DOHH2 (cell line): ENCODE measurements at regions not wholly inside any gene's neighbourhood (a gene's known extent, or its start where the extent isn't known, plus 50 kb on each side); places are given as distances from the start of the nearest gene placed in this dataset.

ENCODE experiments used
- H3F3A ChIP-seq: fragments of 200-600 bp; sonication (generic), shearing (Covaris generic); 2 replicates; pipeline ENCODE4 v1.6.0; 2016; ENCODE audit warnings: antibody characterized with exemption, mild to moderate bottlenecking; ENCODE audit not compliant: control insufficient read depth, insufficient read depth
- H3K27ac ChIP-seq: fragments of 200-600 bp; sonication (generic); 2 replicates; pipeline ENCODE4 v1.5.1; 2014; ENCODE audit warnings: low read depth, mild to moderate bottlenecking, low read length, moderate library complexity
- H3K27me3 ChIP-seq: fragments of 200-600 bp; sonication (generic); 2 replicates; pipeline ENCODE4 v1.6.1; 2014; ENCODE audit warnings: mild to moderate bottlenecking, low read length, mixed read lengths; ENCODE audit not compliant: control insufficient read depth
- H3K36me3 ChIP-seq: fragments of 200-600 bp; sonication (generic); 2 replicates; pipeline ENCODE4 v1.6.1; 2014; ENCODE audit warnings: mild to moderate bottlenecking, low read length, moderate library complexity, mixed read lengths; ENCODE audit not compliant: control insufficient read depth
- H3K4me1 ChIP-seq: fragments of 200-600 bp; sonication (generic); 2 replicates; pipeline ENCODE4 v1.6.1; 2014; ENCODE audit warnings: mild to moderate bottlenecking, low read length, mixed read lengths; ENCODE audit not compliant: control insufficient read depth
- H3K4me2 ChIP-seq: fragments of 200-600 bp; sonication (generic); 2 replicates; pipeline ENCODE4 v1.6.0; 2014; ENCODE audit warnings: mild to moderate bottlenecking, low read length, moderate library complexity
- H3K4me3 ChIP-seq: fragments of 200-600 bp; sonication (generic); 2 replicates; pipeline ENCODE4 v1.5.1; 2014; ENCODE audit warnings: mild to moderate bottlenecking, low read length, mixed read lengths
- H3K79me2 ChIP-seq: fragments of 200-600 bp; sonication (generic); 2 replicates; pipeline ENCODE4 v1.6.1; 2014; ENCODE audit warnings: mild to moderate bottlenecking, low read length, mixed read lengths; ENCODE audit not compliant: control insufficient read depth
- H3K9me2 ChIP-seq: fragments of 200-600 bp; sonication (generic); replicated peaks from 2 replicates; pipeline ENCODE4 v1.6.1; 2014; ENCODE audit warnings: mild to moderate bottlenecking, low read length, mixed read lengths; ENCODE audit not compliant: control insufficient read depth
- H3K9me3 ChIP-seq: fragments of 200-600 bp; sonication (generic); 2 replicates; pipeline ENCODE4 v1.6.1; 2014; ENCODE audit warnings: antibody characterized with exemption, low read length, mixed read lengths; ENCODE audit not compliant: control insufficient read depth, insufficient read depth
- H4K20me1 ChIP-seq: fragments of 200-600 bp; sonication (generic); 2 replicates; pipeline ENCODE4 v1.6.0; 2014; ENCODE audit warnings: low read depth, mild to moderate bottlenecking, antibody characterized with exemption, low read length, moderate library complexity; ENCODE audit not compliant: control insufficient read depth, insufficient read depth
- CTCF ChIP-seq: fragments of 200-600 bp; sonication (generic); IDR thresholded peaks from one replicate; pipeline ENCODE4 v1.5.1; 2014; ENCODE audit warnings: antibody characterized with exemption, mild to moderate bottlenecking, low read depth, low read length; ENCODE audit not compliant: poor library complexity, severe bottlenecking
- EZH2phosphoT487 ChIP-seq: fragments of 200-600 bp; sonication (generic); IDR thresholded peaks from 2 replicates; pipeline ENCODE4 v1.6.1; 2017; ENCODE audit warnings: borderline replicate concordance, mild to moderate bottlenecking, antibody characterized with exemption, low read length, moderate library complexity, mixed read lengths

GRCh38 chr6:72500669-72501068 lies 121.2 kb upstream of the KCNQ5 start:
- Histone ChIP-seq H3K79me2 (no peaks in the 10 kb centered on the region), H3K27ac (no peak overlapping the region), H3K4me3 (no peak overlapping the region), H3K4me2 (no peak overlapping the region), H3K36me3 (no peaks in the 10 kb centered on the region), H4K20me1 (no peaks in the 10 kb centered on the region), H3K27me3 (peaks cover 4% of the 10 kb centered on the region; the same call in 1 of the 2 replicates), H3K9me3 (no peaks in the 10 kb centered on the region), H3F3A (no peaks in the 10 kb centered on the region), H3K9me2 (no peaks in the 10 kb centered on the region), H3K4me1 (no peaks in the 10 kb centered on the region)
- no peak for TF ChIP-seq CTCF
- TF ChIP-seq EZH2phosphoT487: no peak

- H3K36me3 ChIP-seq: no peaks in the 10 kb centered on the region
- no peak overlapping the region for H3K4me3 ChIP-seq
- H3K9me3 ChIP-seq: no peaks in the 10 kb centered on the region
- H3K79me2 ChIP-seq: no peaks in the 10 kb centered on the region
- H3K9me2 ChIP-seq: no peaks in the 10 kb centered on the region
- H3K4me2 ChIP-seq: no peak overlapping the region
- H3K4me1 ChIP-seq: no peaks in the 10 kb centered on the region
- H3F3A ChIP-seq: no peaks in the 10 kb centered on the region
- H3K27me3 ChIP-seq: peaks cover 6% of the 10 kb centered on the region; the same call in 1 of the 2 replicates
- no peaks in the 10 kb centered on the region for H4K20me1 ChIP-seq
- no peak overlapping the region for H3K27ac ChIP-seq
- no peak for TF ChIP-seq CTCF
- no peak for TF ChIP-seq EZH2phosphoT487
Measured at GRCh38 chr6:72504406-72504805, 117.5 kb upstream of the KCNQ5 start.

- Histone ChIP-seq H3K27me3 (peaks cover 14% of the 10 kb centered on the region), H3K79me2 (no peaks in the 10 kb centered on the region), H3K36me3 (no peaks in the 10 kb centered on the region), H3K9me2 (no peaks in the 10 kb centered on the region), H3K4me3 (no peak overlapping the region), H3K27ac (no peak overlapping the region), H3K9me3 (no peaks in the 10 kb centered on the region), H4K20me1 (no peaks in the 10 kb centered on the region), H3F3A (no peaks in the 10 kb centered on the region), H3K4me2 (no peak overlapping the region), H3K4me1 (no peaks in the 10 kb centered on the region)
- TF ChIP-seq EZH2phosphoT487 (no peak), CTCF (no peak)
Measured at GRCh38 chr6:72505446-72505845, 116.4 kb upstream of the KCNQ5 start.

- Histone ChIP-seq H3K36me3 (no peaks in the 10 kb centered on the region), H3F3A (no peaks in the 10 kb centered on the region), H3K9me3 (no peaks in the 10 kb centered on the region), H3K27me3 (no peaks in the 10 kb centered on the region), H3K79me2 (no peaks in the 10 kb centered on the region), H3K9me2 (no peaks in the 10 kb centered on the region), H3K4me1 (no peaks in the 10 kb centered on the region), H3K27ac (no peak overlapping the region), H3K4me2 (no peak overlapping the region), H3K4me3 (no peak overlapping the region), H4K20me1 (no peaks in the 10 kb centered on the region)
- TF ChIP-seq CTCF (no peak), EZH2phosphoT487 (no peak)
Measured at GRCh38 chr6:72519871-72520270, 102.0 kb upstream of the KCNQ5 start.
